OCI-LY3 (cell line): ENCODE measurements at regions not wholly inside any gene's neighbourhood (a gene's known extent, or its start where the extent isn't known, plus 50 kb on each side); places are given as distances from the start of the nearest gene placed in this dataset.

ENCODE experiments used
- EZH2phosphoT487 ChIP-seq: fragments of 200-600 bp; shearing (Covaris generic); IDR thresholded peaks from 2 replicates; pipeline ENCODE4 v1.6.1; 2018; ENCODE audit warnings: antibody characterized with exemption, mixed run types, low read depth
- TF ChIP-seq, protein P1 (sequence below): fragments of 200-600, 300-600 bp; sonication (generic); IDR thresholded peaks from 2 replicates; pipeline ENCODE4 v1.5.1; 2014; ENCODE audit warnings: antibody characterized with exemption, low read length, low read depth

DNA sequence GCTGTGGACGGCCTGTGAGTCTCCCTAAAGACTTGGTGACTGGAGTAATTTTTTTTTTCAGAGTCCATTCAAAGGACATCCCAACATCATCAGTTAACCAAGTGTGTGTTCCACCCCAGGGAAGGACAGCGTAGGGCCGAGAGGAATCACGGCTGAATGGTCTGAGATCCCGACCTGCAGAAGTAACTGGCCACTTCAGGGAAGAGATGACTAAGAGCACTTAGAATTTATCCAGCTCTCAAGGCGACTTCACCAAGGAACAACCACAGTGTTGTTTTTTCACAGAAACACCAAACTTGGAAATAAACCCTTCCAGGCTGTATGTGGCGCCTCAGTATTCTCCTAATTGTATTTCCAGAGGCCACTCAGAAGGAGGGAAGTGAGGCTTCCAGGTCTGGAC is 231.6 kb downstream of the FNDC1 start:
- TF ChIP-seq, protein P1, sequence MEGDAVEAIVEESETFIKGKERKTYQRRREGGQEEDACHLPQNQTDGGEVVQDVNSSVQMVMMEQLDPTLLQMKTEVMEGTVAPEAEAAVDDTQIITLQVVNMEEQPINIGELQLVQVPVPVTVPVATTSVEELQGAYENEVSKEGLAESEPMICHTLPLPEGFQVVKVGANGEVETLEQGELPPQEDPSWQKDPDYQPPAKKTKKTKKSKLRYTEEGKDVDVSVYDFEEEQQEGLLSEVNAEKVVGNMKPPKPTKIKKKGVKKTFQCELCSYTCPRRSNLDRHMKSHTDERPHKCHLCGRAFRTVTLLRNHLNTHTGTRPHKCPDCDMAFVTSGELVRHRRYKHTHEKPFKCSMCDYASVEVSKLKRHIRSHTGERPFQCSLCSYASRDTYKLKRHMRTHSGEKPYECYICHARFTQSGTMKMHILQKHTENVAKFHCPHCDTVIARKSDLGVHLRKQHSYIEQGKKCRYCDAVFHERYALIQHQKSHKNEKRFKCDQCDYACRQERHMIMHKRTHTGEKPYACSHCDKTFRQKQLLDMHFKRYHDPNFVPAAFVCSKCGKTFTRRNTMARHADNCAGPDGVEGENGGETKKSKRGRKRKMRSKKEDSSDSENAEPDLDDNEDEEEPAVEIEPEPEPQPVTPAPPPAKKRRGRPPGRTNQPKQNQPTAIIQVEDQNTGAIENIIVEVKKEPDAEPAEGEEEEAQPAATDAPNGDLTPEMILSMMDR = no peak
- TF ChIP-seq EZH2phosphoT487 = no peak
